Suppressor macrophage treated with lipopolysaccharide for 4 hours (primary cell): ENCODE measurements at regions not wholly inside any gene's neighbourhood (a gene's known extent, or its start where the extent isn't known, plus 50 kb on each side); places are given as distances from the start of the nearest gene placed in this dataset.
"Not testable (repeated sequence)": the region's sequence is repeated elsewhere in the genome, so short reads cannot be mapped to it uniquely, and the experiment has no call there.

Experiments
- DNase-seq: peaks from one replicate; pipeline ENCODE4 v3.0.0-alpha.2; 2020

DNA sequence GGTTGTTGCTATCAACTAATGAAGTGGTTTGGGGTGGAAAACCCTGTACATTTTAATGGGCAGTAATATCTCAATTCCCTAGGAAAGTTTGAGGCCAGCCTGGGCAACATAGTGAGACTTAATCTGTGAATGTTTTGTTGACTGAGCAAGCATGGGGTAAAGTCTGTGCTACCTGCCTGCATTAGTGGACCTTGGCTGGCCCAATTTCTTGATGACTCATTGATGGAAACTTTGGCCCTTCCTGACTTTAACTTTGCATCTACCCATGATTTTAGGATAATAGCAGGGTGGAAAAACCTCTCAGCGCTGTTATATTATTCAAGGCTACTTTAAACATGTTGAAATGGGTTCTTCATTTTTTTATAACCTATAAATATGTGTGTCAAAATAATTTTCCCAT is 389.4 kb upstream of the RORB start:
- no peak for DNase-seq

DNA sequence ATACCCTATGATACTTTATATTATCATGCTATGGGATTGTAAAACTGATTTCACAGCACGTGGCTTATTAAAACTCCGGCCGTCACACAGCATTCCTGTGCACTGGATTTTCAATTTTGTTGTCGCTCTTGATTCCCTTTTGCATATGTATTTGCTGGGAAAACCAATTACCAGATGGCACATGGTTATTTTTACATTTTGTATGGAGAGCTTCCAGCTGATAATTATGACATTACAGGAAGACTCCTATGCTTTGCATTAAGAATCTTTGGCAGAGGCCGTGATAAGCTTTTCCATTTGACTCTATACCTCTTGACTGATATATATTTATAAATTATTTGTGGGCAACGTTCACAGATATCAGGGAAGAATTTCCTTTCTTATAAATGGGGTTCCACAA is 381.2 kb upstream of the RORB start:
- no peak for DNase-seq

GRCh38 chr9:74117151-74117550 is 380.0 kb upstream of the RORB start:
- DNase-seq: no peak

DNA sequence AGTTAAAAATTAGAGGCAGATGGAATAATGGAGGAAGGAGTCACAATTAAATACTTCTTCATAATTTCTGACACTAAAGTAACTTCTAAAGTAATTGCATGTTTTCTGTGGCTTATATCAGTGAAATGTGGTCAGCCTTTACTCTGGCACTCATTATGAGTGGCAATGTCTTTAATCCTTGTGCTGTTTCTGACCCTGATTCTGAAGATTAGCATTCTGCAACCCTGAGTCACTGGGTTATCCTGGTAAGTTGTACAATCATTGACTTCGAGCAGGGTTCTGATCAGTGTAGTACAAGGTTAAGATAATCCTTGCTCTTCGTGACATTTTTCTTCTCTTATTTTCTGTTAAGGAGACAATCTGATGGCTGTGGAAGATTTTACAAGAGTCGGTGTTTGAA is 379.4 kb upstream of the RORB start:
- no peak for DNase-seq

DNA sequence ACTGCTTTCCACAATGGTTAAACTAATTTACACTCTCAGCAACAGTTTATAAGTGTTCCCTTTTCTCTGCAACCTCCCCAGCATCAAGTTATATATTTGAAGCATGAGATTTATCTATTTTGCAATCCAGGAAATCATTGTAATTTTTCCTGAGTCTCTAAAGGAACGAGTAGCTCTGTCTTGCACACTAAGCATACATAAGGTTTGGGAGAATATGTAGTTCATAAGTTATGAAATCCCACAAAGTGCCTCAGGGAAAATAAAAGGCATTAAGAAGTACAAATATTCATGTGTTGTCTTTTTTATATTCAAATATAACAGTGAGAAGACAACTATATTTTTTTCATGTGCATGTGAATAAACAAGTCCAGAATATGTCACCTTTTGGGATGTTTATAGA is 377.1 kb upstream of the RORB start:
- DNase-seq: no peak

DNA sequence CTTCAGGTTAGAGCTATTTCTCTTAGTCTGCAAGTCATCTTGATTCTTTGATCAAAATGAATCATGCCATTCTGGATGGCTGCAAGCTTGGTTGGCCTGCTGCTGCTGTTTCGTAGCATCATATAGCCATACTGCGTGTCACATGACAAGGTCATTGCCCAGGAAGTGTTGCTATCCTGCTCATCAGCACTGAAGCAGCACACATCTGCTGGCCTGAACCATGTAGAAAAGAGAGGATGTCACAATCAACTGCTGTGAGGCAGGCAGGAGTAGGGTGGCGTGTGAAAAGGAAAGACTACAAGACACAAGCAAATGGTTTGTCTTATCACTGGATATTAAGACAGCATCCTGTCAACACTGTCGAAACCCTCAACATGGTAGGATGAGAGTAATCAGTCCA is 376.7 kb upstream of the RORB start:
- DNase-seq: no peak

GRCh38 chr9:74122216-74122615 is 374.9 kb upstream of the RORB start:
- no peak for DNase-seq

DNA sequence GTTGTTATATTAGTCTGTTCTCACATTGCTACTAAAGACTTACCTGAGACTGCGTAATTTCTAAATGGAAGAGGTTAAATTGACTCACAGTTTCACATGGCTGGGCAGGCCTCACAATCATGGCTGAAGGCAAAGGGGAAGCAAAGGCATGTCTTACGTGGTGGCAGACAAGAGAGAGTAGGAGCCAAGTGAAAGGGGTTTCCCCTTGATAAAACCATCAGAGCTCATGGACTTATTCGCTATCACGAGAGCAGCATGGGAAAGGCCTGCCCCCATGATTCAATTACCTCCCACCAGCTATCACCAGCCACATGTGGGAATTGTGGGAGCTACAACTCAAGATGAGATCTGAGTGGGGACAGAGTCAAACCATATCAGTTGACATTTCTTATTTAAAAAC is 374.5 kb upstream of the RORB start:
- no peak for DNase-seq

DNA sequence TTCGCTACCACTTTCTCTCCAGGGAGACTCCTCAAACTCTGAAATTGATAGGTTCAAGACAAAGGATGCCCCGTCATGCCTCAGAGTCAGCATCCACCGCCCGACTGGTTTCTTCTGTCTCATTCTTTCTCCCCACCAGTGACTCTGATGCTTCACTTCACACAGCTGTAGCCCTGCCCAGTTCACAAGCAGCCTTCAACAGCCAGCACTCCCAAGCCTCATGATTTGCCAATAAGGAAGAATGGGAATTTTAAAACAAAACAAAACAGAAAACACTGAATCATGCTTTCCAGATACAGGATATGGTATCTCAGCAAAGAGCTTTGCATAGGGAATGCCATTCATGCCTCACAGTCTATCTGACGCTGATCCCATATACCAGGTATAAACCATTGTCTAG is 371.2 kb upstream of the RORB start:
- DNase-seq: no peak

- DNase-seq: no peak
Measured at GRCh38 chr9:74132986-74133385, 364.1 kb upstream of the RORB start.

GRCh38 chr9:74133921-74134320 is 363.2 kb upstream of the RORB start:
- DNase-seq: no peak

DNA sequence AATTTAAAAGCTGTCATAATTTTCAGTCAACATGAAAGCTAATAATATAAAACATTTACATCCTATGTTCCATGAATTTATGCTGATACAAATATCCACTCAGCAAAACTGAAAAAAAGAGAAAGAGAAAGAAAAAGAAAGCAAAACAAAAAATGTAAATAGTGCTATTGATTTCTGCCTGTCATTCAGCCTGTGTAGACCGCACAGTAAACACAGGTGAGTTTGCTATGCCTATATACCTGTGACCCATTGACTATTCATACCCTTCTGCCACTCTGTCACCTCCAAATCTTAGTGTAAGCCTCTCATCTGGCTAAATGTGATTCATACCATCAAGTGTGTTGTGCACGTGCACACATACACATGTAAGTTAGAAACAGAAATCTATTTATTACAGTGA is 359.0 kb upstream of the RORB start:
- no peak for DNase-seq

DNA sequence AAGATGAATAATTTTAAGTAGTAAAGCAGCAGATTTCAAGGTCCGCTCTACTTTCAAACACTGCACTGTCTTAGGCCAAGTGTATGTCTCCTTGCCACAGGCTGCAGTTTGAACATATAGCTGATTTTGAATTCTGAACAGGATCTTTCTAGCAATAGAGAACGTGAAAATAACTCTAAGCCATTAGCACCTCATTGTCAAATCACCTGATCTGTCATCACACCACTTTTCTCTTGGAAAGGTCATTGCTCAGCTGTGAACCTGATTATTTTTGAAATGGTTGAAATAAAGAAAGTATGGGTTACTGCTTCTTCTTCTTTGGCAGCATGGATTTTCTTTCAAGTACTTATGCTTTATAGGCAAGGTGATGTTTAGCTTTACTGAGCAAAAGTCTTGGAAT is 357.0 kb upstream of the RORB start:
- no peak for DNase-seq

GRCh38 chr9:74147906-74148305 is 349.2 kb upstream of the RORB start:
- DNase-seq: no peak

DNA sequence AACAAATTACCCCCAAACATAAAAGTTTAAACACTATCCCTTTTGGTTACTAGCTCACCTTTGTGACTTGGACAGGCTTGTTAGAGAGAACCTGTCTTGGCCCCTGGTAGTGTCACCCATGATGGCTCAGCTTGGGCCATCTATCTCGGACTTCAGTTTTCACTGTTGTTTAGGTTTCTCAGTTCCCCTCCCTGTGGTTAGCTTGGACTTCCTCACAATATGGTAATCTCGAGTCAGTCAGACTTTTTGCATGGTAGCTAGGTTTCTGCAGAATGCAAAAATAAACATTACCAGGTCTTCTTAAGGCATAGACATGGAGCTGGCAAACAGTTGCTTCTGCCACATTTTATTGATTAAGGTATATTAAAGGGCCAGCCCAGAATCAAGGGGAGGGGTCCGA is 324.3 kb upstream of the RORB start:
- DNase-seq: no peak

DNA sequence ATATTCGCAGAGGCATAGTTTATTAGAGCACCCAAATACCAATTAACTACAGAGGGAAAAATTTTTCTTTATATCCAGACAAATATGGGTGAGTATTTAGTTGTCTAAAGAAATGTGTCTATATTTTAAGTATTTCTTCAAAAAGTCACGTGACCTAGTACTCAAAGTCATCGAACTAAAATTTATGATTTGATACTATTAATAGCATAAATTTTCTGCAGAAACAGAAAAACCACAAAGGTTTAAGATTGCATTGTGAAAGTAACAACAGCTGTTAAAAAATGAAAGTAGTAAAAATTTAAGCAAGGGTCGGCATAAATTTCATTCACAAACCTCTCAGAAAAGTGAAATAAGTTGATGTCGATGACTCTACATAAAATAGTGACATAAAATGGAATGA is 323.9 kb upstream of the RORB start:
- DNase-seq: no peak

GRCh38 chr9:74197771-74198170 is 299.4 kb upstream of the RORB start:
- DNase-seq: not testable (repeated sequence)

DNA sequence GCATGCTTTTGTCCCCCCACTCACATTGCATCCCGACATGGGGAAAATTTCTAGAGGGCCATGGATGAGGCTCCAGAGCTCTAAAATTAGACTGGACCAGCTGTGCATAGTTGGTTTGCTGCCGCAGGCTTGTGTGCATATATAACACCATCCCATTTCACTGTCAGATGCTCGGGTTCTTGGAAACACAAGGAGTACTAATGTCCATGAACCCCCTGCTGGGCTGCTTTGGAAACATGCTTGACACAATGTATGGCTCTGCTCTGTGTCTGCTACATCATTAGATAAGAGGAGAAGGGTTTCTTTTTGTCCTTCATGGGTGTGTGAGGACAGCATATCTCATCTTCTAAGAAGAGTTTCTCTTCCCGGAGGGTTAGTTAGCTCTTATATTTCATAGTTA is 292.1 kb upstream of the RORB start:
- no peak for DNase-seq

- DNase-seq: no peak
Measured at GRCh38 chr9:74218385-74219063, 278.6 kb upstream of the RORB start.

GRCh38 chr9:74220327-74220726 is 276.8 kb upstream of the RORB start:
- no peak for DNase-seq

DNA sequence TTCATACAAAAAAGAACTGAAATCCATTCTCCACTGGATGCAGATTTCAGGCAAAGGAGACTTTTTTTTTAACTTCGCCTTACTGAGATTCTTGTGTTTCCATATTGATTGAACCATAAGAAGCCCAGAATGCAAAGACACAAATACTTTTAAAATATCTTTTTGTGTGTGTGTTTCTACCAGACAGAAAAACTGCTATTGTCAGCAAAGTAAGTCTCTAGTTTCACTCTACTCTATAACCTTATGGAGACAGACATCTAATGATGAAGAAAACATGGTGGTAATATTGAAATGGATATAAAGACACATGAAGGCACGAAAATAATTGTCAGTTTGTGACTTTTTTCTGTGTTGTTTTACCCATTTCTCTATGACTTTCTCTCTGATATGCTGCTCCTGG is 260.3 kb upstream of the RORB start:
- DNase-seq: no peak

DNA sequence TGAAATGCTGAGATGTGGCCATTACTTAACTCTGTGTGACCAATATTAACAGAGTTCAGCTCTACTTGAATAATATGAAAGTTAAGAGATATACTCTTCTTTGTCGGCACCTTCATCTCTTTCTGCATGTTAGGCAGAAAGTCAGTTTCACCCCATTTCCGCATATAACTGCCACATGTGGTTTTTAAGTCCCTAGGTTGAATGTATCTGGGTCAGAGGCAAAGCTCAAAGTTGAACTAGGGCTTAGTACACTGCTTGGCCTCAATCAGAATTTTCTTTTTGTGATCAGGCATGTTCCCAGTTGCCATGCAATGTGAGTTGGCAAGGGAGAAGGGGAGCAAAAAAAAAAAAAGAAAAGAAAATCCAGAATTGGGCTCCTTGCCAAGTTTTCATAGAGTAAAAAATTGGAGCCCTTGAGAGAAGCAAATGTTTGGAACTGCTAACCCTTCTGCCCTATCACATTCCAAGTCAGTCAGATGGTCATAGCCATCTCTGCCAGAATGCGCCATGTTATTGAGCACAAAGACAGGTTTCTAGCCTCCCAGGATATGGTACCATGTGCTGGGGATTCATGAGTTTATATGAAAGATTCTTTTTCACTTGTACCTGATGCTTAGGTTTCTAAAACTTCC is 251.2 kb upstream of the RORB start:
- DNase-seq: no peak

DNA sequence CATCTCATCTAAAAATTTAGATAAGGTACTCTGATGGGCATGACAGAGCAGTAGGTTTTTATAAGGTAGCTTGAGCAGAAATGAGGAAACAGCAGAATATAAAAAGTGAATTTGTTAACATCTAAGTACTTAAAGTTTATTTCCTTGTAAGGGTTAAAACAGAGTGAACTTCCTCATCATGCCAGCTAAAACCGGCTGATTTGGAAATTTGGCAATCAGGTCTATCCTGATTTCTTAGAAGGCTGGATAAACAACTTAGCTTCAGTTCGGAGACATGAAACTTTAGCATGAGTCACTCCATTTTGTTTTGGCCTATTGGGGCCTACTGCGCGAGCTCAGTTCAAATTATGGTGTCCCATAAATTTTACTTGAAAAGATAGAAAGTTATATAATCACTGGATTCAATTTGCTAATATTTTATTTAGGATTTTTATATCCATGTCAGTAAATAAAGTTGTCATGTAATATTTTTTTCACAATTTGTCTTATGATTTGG is 241.6 kb upstream of the RORB start:
- no peak for DNase-seq

DNA sequence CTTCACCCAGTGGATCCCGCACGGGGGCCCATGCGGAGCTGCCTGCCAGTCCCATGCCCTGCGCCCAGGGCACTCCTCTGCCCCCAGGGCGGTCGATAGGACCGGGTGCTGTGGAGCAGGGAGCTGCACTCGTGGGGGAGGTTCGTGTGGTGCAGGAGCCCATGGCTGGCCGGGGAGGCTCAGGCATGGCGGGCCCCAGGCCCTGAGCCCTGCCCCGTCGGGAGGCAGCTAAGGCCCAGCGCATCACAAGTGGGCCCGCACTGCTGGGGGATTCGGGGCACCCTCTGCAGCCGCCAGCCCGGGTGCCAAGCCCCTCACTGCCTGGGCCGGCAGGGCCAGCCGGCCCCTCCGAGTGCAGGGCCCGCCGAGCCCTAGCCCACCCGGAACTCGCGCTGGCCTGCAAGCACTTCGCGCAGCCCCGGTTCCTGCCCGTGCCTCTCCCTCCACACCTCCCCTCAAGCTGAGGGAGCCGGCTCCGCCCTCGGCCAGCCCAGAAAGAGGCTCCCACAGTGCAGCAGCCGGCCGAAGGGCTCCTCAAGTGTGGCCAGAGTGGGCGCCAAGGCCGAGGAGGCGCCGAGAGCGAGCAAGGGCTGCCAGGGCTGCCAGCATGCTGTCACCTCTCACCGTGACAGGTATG is 221.1 kb upstream of the RORB start:
- no peak for DNase-seq

GRCh38 chr9:74277532-74277931 is 219.6 kb upstream of the RORB start:
- no peak for DNase-seq
